ENCODE measurements at regions not wholly inside any gene's neighbourhood (a gene's known extent, or its start where the extent isn't known, plus 50 kb on each side); places are given as distances from the start of the nearest gene placed in this dataset.
A peak's percentile ranks its signal among the peaks of the same experiment; 100 is the strongest.
"Not testable (repeated sequence)": the region's sequence is repeated elsewhere in the genome, so short reads cannot be mapped to it uniquely, and the experiment has no call there.

GRCh38 chr2:153532140-153532539, 53.6 kb upstream of the RPRM start:
- DNase-seq (ENCODE audit: low spot score) = no peak

- not testable (repeated sequence) for DNase-seq (ENCODE audit: low spot score)
Measured at GRCh38 chr2:153533803-153534202, 55.2 kb upstream of the RPRM start.

GRCh38 chr2:153534590-153534989, 56.0 kb upstream of the RPRM start:
- DNase-seq (ENCODE audit: low spot score) = not testable (repeated sequence)

GRCh38 chr2:153536115-153536514, 57.6 kb upstream of the RPRM start:
- DNase-seq (ENCODE audit: low spot score) = no peak

- DNase-seq (ENCODE audit: low spot score) = not testable (repeated sequence)
Measured at GRCh38 chr2:153538102-153538501, 59.5 kb upstream of the RPRM start.

GRCh38 chr2:153543635-153544071, 65.1 kb upstream of the RPRM start:
- peak; percentile 7 for DNase-seq (ENCODE audit: low spot score)

- DNase-seq (ENCODE audit: low spot score) = no peak
Measured at GRCh38 chr2:153546358-153546757, 67.8 kb upstream of the RPRM start.

GRCh38 chr2:153548536-153548935, 70.0 kb upstream of the RPRM start:
- DNase-seq (ENCODE audit: low spot score) = no peak

- no peak for DNase-seq (ENCODE audit: low spot score)
Measured at GRCh38 chr2:153551698-153552097, 73.1 kb upstream of the RPRM start.

GRCh38 chr2:153557211-153557610, 78.6 kb upstream of the RPRM start:
- DNase-seq (ENCODE audit: low spot score) = peak; percentile 4

- no peak for DNase-seq (ENCODE audit: low spot score)
Measured at GRCh38 chr2:153557714-153558113, 79.2 kb upstream of the RPRM start.

- no peak for DNase-seq (ENCODE audit: low spot score)
Measured at GRCh38 chr2:153558247-153558646, 79.7 kb upstream of the RPRM start.

GRCh38 chr2:153567367-153567766, 88.8 kb upstream of the RPRM start:
- DNase-seq (ENCODE audit: low spot score) = no peak

GRCh38 chr2:153568105-153568504, 89.5 kb upstream of the RPRM start:
- no peak for DNase-seq (ENCODE audit: low spot score)

GRCh38 chr2:153575171-153575853, 96.8 kb upstream of the RPRM start:
- DNase-seq (ENCODE audit: low spot score) = no peak

GRCh38 chr2:153584244-153584643, 105.7 kb upstream of the RPRM start:
- DNase-seq (ENCODE audit: low spot score) = no peak

GRCh38 chr2:153588408-153588807, 109.8 kb upstream of the RPRM start:
- no peak for DNase-seq (ENCODE audit: low spot score)

GRCh38 chr2:153589586-153589985, 111.0 kb upstream of the RPRM start:
- no peak for DNase-seq (ENCODE audit: low spot score)

- not testable (repeated sequence) for DNase-seq (ENCODE audit: low spot score)
Measured at GRCh38 chr2:153593086-153593485, 114.5 kb upstream of the RPRM start.

GRCh38 chr2:153595939-153596338, 117.4 kb upstream of the RPRM start:
- peak; percentile 1 for DNase-seq (ENCODE audit: low spot score)

GRCh38 chr2:153601812-153602211, 123.2 kb upstream of the RPRM start:
- no peak for DNase-seq (ENCODE audit: low spot score)

GRCh38 chr2:153604133-153604532, 125.6 kb upstream of the RPRM start:
- DNase-seq (ENCODE audit: low spot score) = no peak

GRCh38 chr2:153606623-153607022, 128.1 kb upstream of the RPRM start:
- no peak for DNase-seq (ENCODE audit: low spot score)

GRCh38 chr2:153622285-153622684, 143.7 kb upstream of the RPRM start:
- no peak for DNase-seq (ENCODE audit: low spot score)
